ENCODE measurements at regions not wholly inside any gene's neighbourhood (a gene's known extent, or its start where the extent isn't known, plus 50 kb on each side); places are given as distances from the start of the nearest gene placed in this dataset.
A peak's percentile ranks its signal among the peaks of the same experiment; 100 is the strongest.

DNA sequence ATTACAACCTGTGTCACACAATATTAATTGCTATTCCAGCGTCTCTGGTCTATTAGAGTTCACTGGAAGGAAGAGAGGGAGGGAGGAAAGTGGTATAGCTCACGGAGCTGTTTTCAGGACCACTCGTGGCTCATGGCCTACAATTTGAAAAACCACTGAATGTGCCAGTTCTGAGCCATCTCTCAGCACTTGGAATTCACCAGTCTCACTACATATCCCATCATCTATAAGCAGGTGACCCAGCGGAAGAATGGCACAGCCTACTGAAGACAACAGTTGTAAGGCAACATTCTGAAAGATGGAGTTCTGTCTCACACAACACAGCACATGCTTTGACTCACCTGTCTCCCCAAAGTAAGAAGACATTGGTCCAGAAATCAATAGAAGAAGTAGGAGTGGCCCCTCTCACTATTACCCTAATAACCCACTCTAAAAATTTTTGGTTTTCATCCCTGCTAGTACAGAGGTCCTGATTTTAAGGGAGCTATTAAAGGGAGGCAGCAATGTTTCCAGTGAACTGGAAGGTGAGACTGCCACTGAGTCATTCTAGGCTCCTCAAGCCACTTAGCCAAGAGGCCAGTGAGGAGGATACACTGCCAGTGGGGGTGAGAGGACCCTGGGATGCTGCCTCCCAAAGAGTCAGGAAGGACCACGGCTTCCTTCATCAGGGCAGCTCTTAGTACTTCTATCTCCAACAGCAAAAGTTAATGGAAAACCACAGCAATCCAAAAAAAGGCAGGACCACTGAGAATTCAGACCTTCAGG, 50.0 kb upstream of the DOCK9 start:
- DNase-seq = no peak

DNA sequence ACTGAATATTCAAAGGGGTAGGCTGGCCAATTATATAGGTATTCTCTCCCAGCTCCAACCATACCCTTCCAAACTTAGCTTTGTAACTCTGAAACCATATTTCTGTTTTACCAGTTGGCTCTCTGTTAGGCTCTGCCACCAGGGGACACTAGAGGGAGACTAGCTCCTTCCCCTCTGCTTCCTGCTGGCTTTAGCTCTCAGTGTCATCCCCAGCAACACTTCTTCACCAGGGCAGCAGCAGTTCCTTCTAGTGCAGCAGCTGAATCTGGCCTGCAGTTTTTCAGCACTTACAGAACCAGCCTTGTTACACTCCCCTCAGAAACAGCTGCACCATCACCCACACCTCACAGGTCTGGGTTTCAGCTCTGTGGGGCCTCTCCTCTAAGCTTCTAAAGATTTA, 51.0 kb upstream of the DOCK9 start:
- DNase-seq = peak; percentile 37

DNA sequence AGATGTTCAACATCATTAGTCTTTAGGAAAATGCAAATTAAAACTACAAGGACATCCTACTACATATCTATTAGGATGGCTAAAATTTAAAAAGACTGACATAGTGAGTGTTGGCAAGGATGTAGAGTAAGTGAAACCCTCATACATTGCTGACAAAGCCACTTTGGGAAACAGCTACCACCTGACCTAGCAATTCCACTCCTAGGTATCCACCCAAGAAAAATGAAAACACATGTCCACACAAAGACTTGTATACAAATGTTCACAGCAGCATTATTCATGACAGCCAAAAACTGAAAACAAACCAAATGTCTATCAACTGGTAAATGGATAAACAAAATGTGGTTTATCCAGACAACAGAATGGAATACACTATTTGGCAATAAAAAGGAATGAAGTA, 51.7 kb upstream of the DOCK9 start:
- no peak for DNase-seq

DNA sequence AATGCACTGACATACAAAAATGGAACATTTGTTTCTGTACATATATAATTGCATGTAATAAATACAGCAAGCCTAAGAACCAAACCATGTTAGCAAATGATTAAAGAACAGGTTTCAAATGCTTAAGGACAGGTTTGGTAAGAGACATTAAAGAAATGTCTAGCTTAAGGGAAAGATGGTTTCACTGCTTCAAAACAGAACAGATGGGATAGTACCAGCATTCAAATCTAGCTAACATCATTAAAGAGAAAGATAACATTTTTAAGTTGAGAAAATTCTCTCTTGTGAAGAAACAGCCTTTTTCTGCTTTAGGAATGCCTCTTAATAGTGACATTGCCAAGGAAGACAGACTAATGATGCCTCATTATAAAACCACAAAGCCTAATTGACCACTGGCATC, 52.5 kb upstream of the DOCK9 start:
- no peak for DNase-seq

DNA sequence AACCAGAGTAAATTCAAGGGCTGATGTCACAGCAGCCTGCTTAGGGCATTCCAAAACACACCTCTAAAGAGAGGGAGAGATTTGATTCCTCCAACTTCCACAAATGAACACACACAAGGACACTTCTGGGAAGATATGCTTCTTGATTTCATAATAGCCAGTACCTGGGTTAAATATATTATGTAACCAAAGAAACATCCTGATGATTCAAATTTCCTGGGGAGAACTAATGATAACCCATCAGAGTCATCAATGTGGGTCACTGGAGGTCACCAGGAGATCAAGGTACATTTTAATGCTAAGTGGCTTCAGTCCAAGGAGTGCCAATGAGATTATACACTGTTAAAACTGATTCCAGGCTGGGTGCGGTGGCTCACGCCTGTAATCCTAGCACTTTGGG, 54.0 kb upstream of the DOCK9 start:
- no peak for DNase-seq

DNA sequence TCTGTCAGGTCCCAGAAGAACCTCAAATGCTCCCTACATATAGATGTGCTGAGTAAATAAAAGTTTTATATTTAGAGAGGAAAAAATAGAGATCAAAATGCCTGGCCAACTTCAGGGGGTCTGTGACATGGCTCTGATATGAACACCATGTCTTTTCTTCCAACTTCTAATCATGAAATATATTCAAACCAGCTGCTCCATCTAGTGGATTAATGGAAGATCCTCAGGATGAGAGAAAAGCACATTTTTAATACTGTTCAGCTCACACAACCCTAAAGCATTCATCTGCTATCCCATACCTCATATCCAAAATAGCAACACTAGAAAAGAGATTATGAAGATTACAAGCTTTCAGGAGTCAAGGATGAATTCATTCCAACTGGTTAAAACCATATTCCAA, 56.0 kb upstream of the DOCK9 start:
- DNase-seq = no peak

DNA sequence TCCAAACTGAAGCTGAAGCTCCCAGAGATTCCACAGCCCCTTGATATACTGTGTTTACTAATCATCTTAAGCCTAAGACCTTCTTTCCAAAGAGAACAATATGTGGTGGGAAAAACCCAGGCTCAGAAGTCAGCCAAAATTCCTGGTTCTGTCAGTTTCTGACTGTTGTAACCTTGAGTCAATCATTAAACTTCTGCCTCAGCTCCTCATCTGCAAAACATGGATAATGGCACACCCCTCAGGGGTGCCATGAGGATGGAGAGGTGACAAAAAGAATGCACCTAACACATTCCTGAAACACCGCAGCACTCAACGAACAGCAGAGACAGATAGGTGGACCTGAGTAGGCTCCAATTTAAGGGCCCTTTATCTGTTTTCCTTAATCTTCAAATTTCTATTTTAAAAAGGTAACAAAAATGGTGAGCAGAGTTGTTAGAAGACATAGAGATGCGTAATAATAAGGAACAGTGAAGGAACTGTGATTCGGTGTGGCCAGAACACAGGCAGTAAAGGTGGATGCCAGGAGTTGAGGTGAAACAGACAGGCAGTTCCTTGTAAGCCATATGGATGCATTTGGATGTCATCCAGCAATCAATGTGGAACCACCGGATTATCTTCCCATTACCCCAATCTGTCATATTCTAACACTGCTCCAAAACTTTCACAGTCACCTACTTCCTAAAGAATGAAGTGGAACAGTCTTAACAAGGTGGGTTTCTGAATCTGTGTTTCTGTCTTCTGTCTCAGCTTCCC, 56.6 kb upstream of the DOCK9 start:
- DNase-seq = no peak

DNA sequence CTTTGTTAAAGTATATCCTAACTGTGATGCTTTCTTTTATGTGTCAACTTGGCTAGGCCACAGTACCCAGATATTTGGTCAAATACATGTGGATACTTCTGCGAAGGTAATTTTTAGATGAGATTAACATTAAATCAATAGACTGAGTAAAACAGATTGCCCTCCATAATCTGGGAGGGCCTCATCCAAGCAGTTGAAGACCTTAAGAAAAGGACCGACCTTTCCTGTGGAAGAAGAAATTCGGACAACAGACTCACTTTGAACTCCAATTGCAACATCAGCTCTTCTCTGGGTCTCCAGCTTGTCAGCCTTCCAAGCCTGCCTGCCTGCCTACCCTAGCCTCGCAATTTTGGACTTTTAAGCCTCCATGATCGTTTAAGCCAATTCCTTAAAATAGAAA, 57.9 kb upstream of the DOCK9 start:
- no peak for DNase-seq

DNA sequence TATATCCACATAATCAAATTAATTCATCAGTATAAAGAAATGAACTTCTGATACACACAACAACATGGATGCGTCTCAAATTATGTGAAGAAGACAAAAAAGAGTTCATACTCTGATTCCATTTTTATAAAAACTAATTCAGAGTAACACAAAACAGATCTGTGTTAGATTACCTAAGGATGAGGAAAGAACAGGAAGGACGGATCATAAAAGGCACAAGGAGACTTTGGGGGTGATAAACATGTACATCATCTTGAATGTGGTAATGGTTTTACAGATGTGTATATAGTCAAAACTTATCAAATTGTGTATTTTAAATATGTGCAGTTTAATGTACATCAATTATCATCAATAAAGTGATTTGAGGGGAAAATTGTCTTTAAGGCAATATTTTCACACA, 59.9 kb upstream of the DOCK9 start:
- no peak for DNase-seq

DNA sequence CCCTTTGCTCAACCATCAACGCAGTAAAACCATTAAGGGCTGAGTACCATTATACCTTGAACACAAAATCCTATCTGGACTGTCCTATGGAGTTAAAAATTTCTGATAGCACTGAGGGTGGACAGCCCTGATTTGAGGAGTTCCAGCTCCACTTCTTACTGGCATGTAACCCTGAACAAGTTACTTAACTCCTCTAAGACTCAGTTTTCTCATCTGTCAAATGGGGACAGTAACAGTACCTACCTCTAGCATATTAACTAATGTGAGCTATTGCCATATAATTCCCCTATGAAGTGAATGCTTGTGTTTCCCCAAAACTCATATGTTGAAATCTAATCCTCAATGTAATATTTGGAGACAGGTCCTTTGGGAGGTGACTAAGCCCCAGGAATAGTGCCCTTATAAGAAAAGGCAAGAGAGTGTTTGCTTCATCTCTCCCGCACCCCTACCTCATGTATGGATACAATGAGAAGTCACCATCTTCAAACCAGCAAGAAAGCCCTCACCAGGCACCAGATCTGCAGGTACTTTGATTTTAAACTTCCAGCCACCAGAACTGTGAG, 61.9 kb upstream of the DOCK9 start:
- no peak for DNase-seq

DNA sequence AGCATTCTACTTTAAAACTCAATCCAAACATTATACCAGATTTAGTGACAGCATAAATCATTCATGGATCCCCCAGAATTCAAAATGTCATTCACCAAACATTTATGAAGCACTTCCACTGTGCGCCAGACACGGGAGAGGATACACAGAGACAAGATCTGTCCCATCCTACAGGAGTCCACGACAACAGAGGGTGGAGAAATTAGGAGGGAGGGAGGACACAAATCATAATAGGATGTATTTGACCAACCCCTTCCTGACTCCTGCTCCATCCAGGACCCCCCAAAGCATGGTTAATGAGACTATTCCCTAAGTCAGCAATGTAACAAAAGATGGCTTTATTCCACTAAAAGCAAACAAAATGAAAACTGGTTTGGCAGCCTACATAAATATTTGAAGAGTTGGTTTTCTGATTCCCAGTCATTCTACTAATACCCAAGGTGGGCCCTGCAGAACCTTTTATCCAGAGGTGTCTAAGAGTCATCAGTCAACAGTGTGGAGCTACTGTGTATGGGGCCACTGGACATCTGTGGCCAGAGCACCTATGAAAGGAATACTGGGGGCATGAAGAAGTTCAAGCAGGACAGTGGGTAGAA, 62.8 kb upstream of the DOCK9 start:
- DNase-seq = no peak

DNA sequence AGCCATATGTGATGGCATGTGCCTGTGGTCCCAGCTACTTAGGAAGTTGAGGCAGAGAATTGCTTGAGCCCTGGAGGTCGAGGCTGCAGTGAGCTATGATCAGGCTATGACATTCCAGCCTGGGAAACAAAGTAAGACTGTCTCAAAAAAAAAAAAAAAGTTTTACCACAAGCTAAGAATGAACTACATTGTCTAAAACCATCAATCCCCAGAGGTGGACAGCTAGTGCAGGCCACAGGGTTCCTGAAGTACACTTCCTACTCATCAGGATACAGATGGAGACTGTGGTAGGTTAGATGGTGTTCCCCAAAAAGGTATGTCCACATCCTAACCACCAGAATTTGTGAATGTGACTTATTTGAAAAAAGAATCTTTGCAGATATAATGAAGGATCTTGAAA, 63.5 kb upstream of the DOCK9 start:
- no peak for DNase-seq

DNA sequence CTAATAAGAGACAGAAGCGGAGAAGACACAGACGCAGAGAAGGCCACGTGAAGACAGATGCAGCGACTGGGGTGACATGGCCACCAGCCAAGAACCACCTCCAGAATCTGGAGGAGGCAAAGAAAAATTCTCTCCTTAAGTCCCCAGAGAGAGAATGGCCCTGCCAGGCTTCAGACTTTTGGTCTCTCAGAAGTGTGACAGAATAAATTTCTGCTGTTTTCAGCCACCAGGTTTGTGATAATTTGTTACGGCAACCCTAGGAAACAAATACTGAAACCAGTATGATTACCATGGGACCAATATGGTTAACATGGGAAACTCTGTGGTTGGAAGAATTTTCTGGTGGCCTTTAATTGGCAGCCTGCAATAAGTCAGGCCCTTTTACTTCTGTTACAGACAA, 63.9 kb upstream of the DOCK9 start:
- no peak for DNase-seq

DNA sequence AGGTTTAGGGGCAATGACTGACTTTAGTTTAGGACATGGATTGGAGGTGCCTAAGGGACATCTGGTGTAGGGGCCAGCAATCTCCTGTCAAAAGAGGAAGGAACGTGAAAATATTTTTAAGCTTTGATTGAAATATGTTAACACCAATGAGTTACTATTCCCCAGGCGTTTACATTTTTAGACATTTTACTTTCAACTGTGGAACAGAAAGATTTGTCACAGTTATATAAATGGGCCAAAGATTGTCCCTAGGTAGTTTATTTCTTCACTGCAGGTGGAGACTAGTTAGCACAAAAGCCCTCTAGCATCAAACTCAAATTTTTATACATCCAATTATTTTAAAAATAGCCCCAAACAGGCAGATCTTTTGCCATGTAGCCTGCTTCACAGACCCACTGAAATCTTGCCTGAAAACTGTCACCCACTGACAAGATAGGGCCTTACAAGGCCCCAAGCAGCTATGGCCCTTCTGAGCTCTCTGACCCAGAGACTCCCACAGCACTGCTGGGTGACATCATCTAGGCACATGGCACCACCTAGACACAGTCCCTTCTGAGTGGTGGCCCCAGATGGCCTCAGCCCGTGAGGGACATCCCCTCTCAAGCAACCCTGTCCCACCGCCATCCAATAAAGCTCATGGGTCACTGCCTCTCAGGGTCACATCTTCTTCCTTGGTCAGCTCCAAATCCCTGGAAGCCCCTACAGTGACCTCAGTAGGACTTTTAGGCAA, 64.8 kb upstream of the DOCK9 start:
- DNase-seq = no peak

DNA sequence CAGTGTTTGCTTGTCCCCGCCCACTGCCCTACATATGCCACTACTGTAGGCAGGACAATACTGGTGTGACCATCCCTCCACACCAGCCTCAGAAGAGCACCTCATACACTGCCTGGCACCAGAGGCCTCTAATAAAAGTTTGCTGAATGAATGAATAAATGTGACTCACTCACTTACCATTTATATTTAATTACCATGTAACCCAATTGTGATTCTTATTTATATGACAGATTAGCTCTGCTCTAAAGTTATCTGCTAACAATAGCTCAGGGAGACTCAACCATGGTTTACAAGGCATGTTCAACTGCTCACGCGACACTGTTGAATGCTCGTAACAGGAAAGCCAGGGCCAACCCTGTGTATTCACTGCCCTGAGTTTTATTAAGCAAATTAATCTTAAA, 66.0 kb upstream of the DOCK9 start:
- DNase-seq = no peak

DNA sequence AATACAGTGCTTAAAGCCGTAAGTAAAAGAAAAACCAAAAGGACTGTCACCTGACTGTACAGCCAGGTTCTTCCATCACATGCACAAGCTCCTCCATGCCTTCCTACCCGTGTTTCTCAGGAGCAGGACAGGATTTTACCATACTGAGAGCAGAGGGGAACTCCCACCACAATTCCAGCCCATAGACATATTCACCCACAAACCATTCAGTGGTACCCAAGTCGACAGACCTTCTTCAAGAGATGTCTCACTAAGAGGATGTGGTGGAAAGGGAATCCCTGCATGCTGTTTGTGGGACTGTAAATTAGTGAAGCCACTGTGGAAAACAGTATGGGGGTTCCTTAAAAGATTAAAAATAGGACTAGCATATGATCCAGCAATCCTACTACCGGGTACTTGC, 66.9 kb upstream of the DOCK9 start:
- no peak for DNase-seq

DNA sequence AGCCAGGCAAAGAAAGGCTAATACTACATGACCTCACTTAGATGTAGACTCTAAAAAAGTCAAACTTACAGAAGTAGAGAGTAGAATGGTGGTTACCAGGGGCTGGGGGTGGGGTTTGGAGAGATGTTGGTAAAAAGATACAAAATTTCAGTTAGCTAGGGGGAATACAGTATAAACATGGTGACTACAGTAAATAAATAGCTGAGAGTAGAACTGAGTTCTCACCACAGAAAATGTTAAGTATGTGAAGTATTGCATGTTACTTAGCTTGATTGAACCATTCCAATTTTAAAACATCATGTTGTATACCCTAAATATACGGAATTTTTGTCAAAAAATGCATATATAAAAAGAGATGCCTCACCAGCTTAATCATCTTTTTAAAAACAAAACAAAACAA, 67.5 kb upstream of the DOCK9 start:
- DNase-seq = no peak

DNA sequence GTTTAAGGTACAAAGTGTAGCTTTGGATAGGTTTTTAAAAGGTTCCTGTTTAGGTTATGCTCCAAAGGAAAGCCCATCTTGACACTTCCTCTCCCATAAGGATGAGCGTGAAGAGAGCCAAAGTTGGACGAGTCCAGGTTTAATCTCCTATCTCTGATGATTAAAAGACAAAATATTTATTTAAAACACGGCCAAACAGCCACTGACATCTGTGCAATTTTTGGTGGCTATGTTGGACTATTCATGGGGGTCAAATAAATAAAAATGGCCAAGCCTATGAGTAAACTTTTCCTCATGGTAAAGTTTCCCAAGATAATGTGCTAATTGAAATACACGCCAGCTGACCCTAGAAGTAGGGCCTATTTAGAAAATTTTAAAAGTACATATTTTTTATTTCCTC, 69.0 kb upstream of the DOCK9 start:
- no peak for DNase-seq

DNA sequence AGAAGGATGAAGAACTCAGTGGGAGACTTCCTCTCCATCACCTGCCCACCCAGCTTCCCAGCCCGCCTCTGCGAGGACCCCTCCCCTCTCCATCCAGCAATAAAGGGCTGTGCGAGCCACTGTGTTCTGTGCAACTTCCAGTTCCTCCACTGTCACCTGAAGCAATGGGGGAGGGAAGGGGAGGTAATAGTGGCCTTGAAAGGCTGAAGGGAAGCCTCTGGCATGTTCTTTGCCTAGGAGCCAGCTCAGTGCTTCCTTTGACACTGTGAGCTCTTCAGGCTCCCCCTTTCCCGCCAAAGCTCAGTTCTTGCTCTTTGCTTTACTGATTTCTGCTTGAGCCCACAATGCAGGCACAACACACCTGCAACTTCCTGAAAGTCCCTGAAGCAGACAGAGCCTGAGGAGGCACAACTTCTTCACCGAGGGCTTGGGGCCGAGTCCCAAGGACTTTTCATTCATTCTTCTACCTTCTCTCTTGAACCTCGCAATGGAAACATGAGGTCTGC, 73.2 kb upstream of the DOCK9 start:
- DNase-seq = no peak

DNA sequence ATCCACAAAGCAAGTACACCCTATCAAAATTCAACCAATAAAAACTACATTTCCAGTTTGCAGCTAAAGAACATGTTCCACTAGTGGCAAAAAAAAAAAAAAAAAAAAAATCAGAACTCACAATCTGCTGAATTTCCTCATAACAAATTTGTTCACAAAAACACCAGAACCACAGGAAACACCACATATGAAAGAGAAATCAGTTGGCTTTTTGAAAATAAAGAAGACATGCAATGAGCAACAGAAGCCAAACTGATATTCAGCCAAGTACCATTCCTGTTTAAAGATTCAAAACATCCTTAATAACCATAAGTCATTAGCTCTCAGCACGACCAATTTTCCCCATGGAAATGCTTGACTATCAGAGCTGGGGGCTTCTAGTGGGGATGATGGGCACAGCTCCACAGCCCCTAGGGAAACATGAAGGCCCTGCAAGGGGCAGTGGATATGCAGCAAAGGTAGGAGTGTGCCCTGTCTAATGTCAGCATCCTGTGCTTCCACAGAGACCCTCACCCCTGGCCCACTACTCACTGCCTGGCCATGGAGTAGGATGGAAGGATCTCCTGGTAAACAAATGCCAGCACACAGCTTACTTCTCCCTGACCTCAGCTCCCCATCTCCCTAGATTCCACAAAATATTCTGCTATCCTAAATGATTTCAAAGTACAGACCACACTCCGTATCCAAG, 74.0 kb upstream of the DOCK9 start:
- no peak for DNase-seq

DNA sequence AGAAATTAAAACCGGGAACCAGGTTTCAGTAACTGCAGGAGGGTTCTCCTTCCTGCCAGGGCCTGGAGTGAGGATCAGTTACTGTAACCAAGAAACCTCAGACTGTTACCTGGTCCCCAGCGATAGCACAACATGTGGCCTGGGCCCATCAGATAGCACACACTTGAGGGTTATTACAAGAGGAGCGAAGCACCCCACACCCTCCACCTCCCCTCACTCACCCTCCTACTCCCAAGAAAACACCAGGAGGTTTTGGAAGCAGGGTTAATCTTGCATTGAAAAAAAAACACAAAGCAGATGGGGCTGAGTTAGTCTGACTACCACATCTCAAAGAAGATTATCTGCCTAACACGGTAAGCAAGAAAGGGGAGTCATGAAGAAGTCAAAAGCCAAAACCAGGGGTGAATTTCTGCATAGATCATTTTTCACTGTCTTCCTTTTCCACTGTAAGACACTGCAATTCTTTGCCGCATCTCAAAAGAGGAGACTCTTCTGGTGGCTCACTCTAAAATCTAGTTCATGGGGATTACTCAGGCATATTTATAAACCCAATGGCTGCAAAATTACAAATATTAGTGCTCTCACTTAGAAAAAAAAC, 75.9 kb upstream of the DOCK9 start:
- DNase-seq = no peak

DNA sequence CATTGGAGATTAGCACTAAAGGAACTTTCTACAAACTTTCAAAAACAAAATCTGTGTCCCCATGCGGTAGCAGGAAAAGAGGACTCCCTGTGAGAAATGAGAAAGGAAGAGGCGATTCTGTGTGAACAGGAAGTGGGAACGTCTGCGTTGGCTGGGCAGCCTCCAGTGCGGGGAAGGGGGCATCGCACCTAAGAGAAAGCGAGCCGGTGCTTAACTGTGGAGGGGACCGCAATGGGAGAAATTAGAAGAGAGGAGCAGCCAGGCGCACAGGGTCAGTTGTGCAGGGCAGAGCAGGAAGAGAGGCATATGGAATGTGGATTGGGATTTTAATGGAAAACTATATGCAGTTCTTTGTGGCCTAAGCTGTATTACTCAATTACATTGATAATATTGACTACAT, 77.4 kb upstream of the DOCK9 start:
- no peak for DNase-seq
